CD4-positive, alpha-beta memory T cell (primary cell): ENCODE measurements at regions not wholly inside any gene's neighbourhood (a gene's known extent, or its start where the extent isn't known, plus 50 kb on each side); places are given as distances from the start of the nearest gene placed in this dataset.

ENCODE experiments used
- CTCF ChIA-PET: fragments of 350-600 bp; sonication (Branson Sonifier 250); formaldehyde crosslinking; loops from one replicate; lab custom pipeline; 2021; ENCODE audit warnings: inconsistent platforms; ENCODE audit not compliant: partially characterized antibody; lab: Charles Lee
- POLR2A ChIA-PET: fragments of 350-600 bp; sonication (Branson Sonifier 250); formaldehyde crosslinking; loops from one replicate; lab custom pipeline; 2021; ENCODE audit not compliant: partially characterized antibody; lab: Charles Lee
- DNase-seq, 5 donors: peaks; one replicate each; pipeline versions ENCODE4 v3.0.0 to v3.0.0-alpha.2; 2020 to 2022; ENCODE audit warnings: mixed read lengths in 1 of 5
- H3K27ac ChIP-seq: one replicate; pipeline ENCODE4 v1.7.0; 2013; ENCODE audit warnings: low read depth, low read length
- H3K27me3 ChIP-seq: 2 replicates; pipeline ENCODE4 v1.7.0; 2013; ENCODE audit warnings: mild to moderate bottlenecking, low read length, moderate library complexity; ENCODE audit not compliant: insufficient read depth
- H3K36me3 ChIP-seq: 2 replicates; pipeline ENCODE4 v1.7.0; 2013; ENCODE audit warnings: mild to moderate bottlenecking, low read length, moderate library complexity; ENCODE audit not compliant: insufficient read depth
- H3K4me1 ChIP-seq: 2 replicates; pipeline ENCODE4 v1.7.0; 2013; ENCODE audit warnings: mild to moderate bottlenecking, low read length, moderate library complexity; ENCODE audit not compliant: insufficient read depth
- H3K4me3 ChIP-seq, 2 donors: one replicate each; pipeline ENCODE4 v1.7.0; 2013; ENCODE audit warnings: low read length in 2 of 2, mild to moderate bottlenecking in 1 of 2
- H3K9me3 ChIP-seq, 2 donors: one replicate each; pipeline ENCODE4 v1.7.0; 2013; ENCODE audit warnings: low read length in 2 of 2, control low read depth in 1 of 2; ENCODE audit not compliant: control insufficient read depth in 1 of 2
- H3K27ac Mint-ChIP-seq, 7 donors: one replicate each; pipeline ENCODE4 v1.8.0; 2020 to 2021; ENCODE audit warnings: mixed read lengths in 7 of 7, mild to moderate bottlenecking in 6 of 7, inconsistent platforms in 3 of 7, moderate library complexity in 3 of 7
- H3K27me3 Mint-ChIP-seq, 2 donors: one replicate each; pipeline ENCODE4 v1.8.0; 2020 to 2021; ENCODE audit warnings: mixed read lengths in 2 of 2
- H3K36me3 Mint-ChIP-seq, 2 donors: one replicate each; pipeline ENCODE4 v1.8.0; 2020 to 2021; ENCODE audit warnings: mixed read lengths in 2 of 2, inconsistent platforms in 1 of 2, mild to moderate bottlenecking in 1 of 2
- H3K4me1 Mint-ChIP-seq, 4 donors: one replicate each; pipeline ENCODE4 v1.8.0; 2020 to 2021; ENCODE audit warnings: mixed read lengths in 4 of 4, mild to moderate bottlenecking in 1 of 4
- H3K4me3 Mint-ChIP-seq, 8 donors: one replicate each; pipeline ENCODE4 v1.8.0; 2020 to 2021; ENCODE audit warnings: mixed read lengths in 8 of 8, mild to moderate bottlenecking in 7 of 8, moderate library complexity in 6 of 8, inconsistent platforms in 3 of 8
- H3K9me3 Mint-ChIP-seq, 8 donors: one replicate each; pipeline ENCODE4 v1.8.0; 2020 to 2021; ENCODE audit warnings: mixed read lengths in 8 of 8, mild to moderate bottlenecking in 5 of 8, inconsistent platforms in 3 of 8, moderate library complexity in 1 of 8
- intact Hi-C: fragments of 100-400 bp; cut with micrococcal nuclease; formaldehyde crosslinking; loops from one replicate; pipeline ENCODE4 v1.15.1; 2023

- no peak overlapping the region for H3K4me3 Mint-ChIP-seq
- DNase-seq: no peak
- ChIA-PET POLR2A (no interaction called here), CTCF (interaction anchor here (1.1 kb wide), 1 partner anchor 11 kb away, joined by 3 read pairs; no protein-coding TSS in a partner anchor)
- intact Hi-C loops: no loop called here
- H3K36me3 Mint-ChIP-seq: no peaks in the 10 kb centered on the region
- H3K4me3 ChIP-seq: no peak overlapping the region
- H3K4me1 Mint-ChIP-seq: no peaks in the 10 kb centered on the region
- no peak overlapping the region for H3K27ac Mint-ChIP-seq
- H3K27ac ChIP-seq: no peak overlapping the region
- no peaks in the 10 kb centered on the region for H3K36me3 ChIP-seq
- no peaks in the 10 kb centered on the region for H3K27me3 ChIP-seq
- peaks cover 0 to 15% (median 2%) of the 10 kb centered on the region in 8 donors for H3K9me3 Mint-ChIP-seq
- H3K4me1 ChIP-seq: no peaks in the 10 kb centered on the region
- H3K9me3 ChIP-seq: no peaks in the 10 kb centered on the region
- H3K27me3 Mint-ChIP-seq: no peaks in the 10 kb centered on the region
Observed at GRCh38 chr16:65327346-65327745, 205.5 kb upstream of the CDH11 start.

DNA sequence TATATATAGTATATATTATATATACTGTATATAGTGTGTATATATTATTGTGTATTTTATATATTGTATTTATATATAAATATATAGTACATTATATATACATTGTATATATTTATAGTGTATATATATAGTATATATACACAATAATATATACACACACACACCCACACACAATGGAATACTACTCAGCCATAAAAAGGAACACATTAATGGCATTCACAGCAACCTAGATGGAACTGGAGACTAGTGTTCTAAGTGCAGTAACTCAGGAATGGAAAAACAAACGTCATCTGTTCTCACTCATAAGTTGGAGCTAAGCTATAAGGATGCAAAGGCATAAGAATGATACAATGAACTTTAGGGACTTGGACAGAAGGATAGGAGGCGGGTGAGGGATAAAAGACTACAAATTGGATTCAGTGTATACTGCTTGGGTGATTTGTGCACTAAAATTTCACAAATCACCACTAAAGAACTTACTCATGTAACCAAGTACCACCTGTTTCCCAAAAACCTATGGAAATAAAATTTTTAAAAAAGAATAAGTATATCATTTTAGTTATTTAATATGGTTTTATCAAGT, 201.9 kb upstream of the CDH11 start:
- Mint-ChIP-seq H3K9me3 (peaks cover 0 to 10% (median 2%) of the 10 kb centered on the region in 8 donors), H3K4me1 (no peaks in the 10 kb centered on the region), H3K27ac (no peak overlapping the region), H3K27me3 (no peaks in the 10 kb centered on the region), H3K4me3 (no peak overlapping the region), H3K36me3 (no peaks in the 10 kb centered on the region)
- DNase-seq: no peak
- H3K4me3 ChIP-seq: no peak overlapping the region
- H3K27me3 ChIP-seq: no peaks in the 10 kb centered on the region
- no peak overlapping the region for H3K27ac ChIP-seq
- H3K4me1 ChIP-seq: no peaks in the 10 kb centered on the region
- no peaks in the 10 kb centered on the region for H3K36me3 ChIP-seq
- intact Hi-C loops: no loop called here
- H3K9me3 ChIP-seq: no peaks in the 10 kb centered on the region
- POLR2A ChIA-PET: no interaction called here
- CTCF ChIA-PET: no interaction called here

DNA sequence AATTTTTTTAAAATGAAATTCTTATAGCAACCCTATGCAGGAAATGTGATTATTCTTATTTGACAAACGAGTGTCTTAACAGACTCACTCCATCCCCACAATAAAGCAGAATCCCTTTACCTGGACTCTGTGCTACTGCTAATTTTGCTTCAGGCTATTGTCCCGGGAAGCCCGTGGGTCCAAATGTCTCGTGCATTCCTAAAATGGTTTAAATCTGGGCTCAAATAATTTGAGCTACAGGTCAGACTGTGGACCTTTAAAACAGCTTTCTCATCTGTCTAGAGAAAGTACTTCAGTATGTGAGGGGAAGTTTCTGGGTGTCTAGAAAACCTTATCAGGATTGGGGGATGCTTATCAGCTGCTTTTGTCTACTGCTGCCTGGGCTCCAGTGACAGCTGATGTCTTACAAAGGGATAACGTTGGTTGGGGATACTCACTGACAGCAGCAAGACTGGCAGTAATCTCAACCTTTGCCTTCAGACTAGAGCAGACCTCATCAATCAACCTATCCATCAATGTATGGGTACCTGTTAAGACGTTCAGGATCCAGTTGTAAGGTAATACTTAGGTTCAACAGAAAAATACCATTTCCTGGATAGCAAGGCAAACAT, 197.9 kb upstream of the CDH11 start:
- no peak overlapping the region for H3K4me3 Mint-ChIP-seq
- H3K9me3 Mint-ChIP-seq: peaks cover 0 to 11% (median 5%) of the 10 kb centered on the region in 8 donors
- Histone ChIP-seq H3K4me1 (no peaks in the 10 kb centered on the region), H3K4me3 (no peak overlapping the region), H3K27ac (no peak overlapping the region), H3K27me3 (no peaks in the 10 kb centered on the region), H3K9me3 (no peaks in the 10 kb centered on the region), H3K36me3 (no peaks in the 10 kb centered on the region)
- POLR2A ChIA-PET: no interaction called here
- H3K4me1 Mint-ChIP-seq: no peaks in the 10 kb centered on the region
- no peak for DNase-seq
- no peak overlapping the region for H3K27ac Mint-ChIP-seq
- no peaks in the 10 kb centered on the region for H3K36me3 Mint-ChIP-seq
- H3K27me3 Mint-ChIP-seq: no peaks in the 10 kb centered on the region
- intact Hi-C loops: no loop called here
- CTCF ChIA-PET: no interaction called here

DNA sequence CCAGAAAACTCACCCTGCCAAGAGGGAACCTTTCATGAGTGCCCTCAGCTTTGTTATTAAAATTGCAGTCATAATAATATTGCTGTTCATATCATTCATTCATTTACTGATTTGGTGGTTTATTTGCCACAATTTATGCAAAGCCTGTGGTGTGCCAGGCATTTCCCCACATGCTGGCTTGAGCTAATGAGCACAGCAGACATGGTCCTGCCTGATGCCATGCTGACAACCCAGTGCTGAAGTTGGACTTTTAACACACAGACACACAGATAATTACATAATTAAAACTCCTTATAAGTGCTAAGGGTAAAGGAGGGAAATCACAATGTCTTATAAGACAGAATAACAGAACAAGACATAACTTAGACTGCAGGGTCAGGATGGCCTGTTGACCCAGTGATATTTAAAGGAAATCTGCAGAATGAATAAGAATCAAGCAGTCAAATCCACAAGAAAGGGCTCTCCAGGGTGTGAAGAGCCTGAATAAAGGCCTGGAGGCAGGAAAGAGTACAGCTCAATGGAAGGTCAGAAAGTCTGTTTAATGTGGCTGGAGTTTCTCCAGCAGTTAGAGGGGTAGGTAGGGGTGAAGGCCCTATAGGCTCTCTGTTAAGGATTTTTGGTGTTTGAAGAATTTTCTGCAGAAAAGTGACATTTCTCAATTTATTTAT, 196.9 kb upstream of the CDH11 start:
- CTCF ChIA-PET: no interaction called here
- DNase-seq: no peak
- no peaks in the 10 kb centered on the region for H3K36me3 ChIP-seq
- POLR2A ChIA-PET: no interaction called here
- H3K27ac Mint-ChIP-seq: no peak overlapping the region
- intact Hi-C loops: no loop called here
- H3K27me3 ChIP-seq: no peaks in the 10 kb centered on the region
- peaks cover 0 to 14% (median 5%) of the 10 kb centered on the region in 8 donors for H3K9me3 Mint-ChIP-seq
- no peaks in the 10 kb centered on the region for H3K36me3 Mint-ChIP-seq
- H3K4me1 ChIP-seq: no peaks in the 10 kb centered on the region
- H3K4me3 ChIP-seq: no peak overlapping the region
- H3K9me3 ChIP-seq: no peaks in the 10 kb centered on the region
- H3K27ac ChIP-seq: no peak overlapping the region
- H3K27me3 Mint-ChIP-seq: no peaks in the 10 kb centered on the region
- no peaks in the 10 kb centered on the region for H3K4me1 Mint-ChIP-seq
- no peak overlapping the region for H3K4me3 Mint-ChIP-seq

DNA sequence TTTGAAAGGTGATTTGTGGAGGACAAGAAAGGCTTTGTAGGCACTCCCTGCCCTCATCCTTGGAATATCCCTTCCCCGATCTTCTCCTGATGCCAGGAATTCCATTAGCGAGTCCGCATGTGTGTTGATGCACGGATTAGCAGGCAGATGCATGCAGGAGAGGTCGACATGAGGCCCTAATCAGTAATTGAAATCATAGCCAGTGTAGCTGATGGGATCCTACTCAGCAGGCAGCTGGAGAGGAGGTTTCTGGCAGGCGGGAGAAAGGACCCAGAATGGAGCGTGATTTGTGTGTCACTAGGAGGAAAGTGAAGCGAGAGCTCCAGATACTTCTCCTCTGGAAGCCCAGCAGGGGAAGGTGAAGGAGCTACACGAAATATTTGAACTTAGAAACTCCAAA, 196.3 kb upstream of the CDH11 start:
- DNase-seq: no peak
- CTCF ChIA-PET: no interaction called here
- Mint-ChIP-seq H3K9me3 (peaks cover 0 to 14% (median 5%) of the 10 kb centered on the region in 8 donors), H3K4me1 (no peaks in the 10 kb centered on the region), H3K27ac (no peak overlapping the region), H3K27me3 (no peaks in the 10 kb centered on the region), H3K4me3 (no peak overlapping the region), H3K36me3 (no peaks in the 10 kb centered on the region)
- POLR2A ChIA-PET: no interaction called here
- no peaks in the 10 kb centered on the region for H3K36me3 ChIP-seq
- H3K9me3 ChIP-seq: no peaks in the 10 kb centered on the region
- no peaks in the 10 kb centered on the region for H3K4me1 ChIP-seq
- intact Hi-C loops: no loop called here
- H3K27ac ChIP-seq: no peak overlapping the region
- H3K4me3 ChIP-seq: no peak overlapping the region
- H3K27me3 ChIP-seq: no peaks in the 10 kb centered on the region

DNA sequence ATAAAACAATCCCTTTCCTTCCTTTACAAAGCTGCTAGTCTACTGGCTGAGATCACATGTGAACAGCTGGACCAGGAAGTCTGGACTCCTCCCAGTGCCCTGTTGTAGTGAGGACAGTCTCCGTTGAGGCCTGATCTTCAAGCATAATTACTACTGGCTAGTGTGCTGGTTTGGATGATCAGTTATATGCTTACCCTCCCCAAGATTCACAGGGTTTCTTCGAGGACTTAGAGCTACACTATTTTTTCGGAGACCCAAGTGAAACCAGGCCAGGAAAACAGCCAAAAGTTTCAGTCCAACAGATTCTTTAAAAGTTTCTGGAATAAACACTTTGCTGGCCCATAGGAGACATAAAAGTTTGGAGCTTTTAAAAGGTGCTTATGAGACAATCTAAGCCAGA, 194.9 kb upstream of the CDH11 start:
- POLR2A ChIA-PET: no interaction called here
- Histone ChIP-seq H3K4me1 (no peaks in the 10 kb centered on the region), H3K9me3 (no peaks in the 10 kb centered on the region), H3K27ac (no peak overlapping the region), H3K36me3 (no peaks in the 10 kb centered on the region), H3K27me3 (no peaks in the 10 kb centered on the region), H3K4me3 (no peak overlapping the region)
- Mint-ChIP-seq H3K4me3 (no peak overlapping the region), H3K36me3 (no peaks in the 10 kb centered on the region), H3K9me3 (peaks cover 0 to 16% (median 7%) of the 10 kb centered on the region in 8 donors), H3K27me3 (no peaks in the 10 kb centered on the region), H3K4me1 (no peaks in the 10 kb centered on the region), H3K27ac (no peak overlapping the region)
- no peak for DNase-seq
- intact Hi-C loops: no loop called here
- CTCF ChIA-PET: interaction anchor here (1.2 kb wide), 1 partner anchor 10 kb away, joined by 3 read pairs; no protein-coding TSS in a partner anchor

- no peak for DNase-seq
- H3K4me3 ChIP-seq: no peak overlapping the region
- POLR2A ChIA-PET: no interaction called here
Observed at GRCh38 chr16:65315081-65315780, 193.4 kb upstream of the CDH11 start.

More at GRCh38 chr16:65315081-65315780, 193.4 kb upstream of the CDH11 start:
- no peak overlapping the region for H3K4me3 Mint-ChIP-seq
- no peak overlapping the region for H3K27ac ChIP-seq
- no peaks in the 10 kb centered on the region for H3K27me3 Mint-ChIP-seq
- H3K4me1 ChIP-seq: no peaks in the 10 kb centered on the region
- no peaks in the 10 kb centered on the region for H3K4me1 Mint-ChIP-seq
- H3K9me3 ChIP-seq: no peaks in the 10 kb centered on the region
- peaks cover 0 to 18% (median 6%) of the 10 kb centered on the region in 8 donors for H3K9me3 Mint-ChIP-seq
- CTCF ChIA-PET: no interaction called here
- no peaks in the 10 kb centered on the region for H3K36me3 ChIP-seq
- no peaks in the 10 kb centered on the region for H3K36me3 Mint-ChIP-seq
- intact Hi-C loops: no loop called here
- no peaks in the 10 kb centered on the region for H3K27me3 ChIP-seq
- H3K27ac Mint-ChIP-seq: no peak overlapping the region
